HepG2 (cell line): ENCODE measurements at regions not wholly inside any gene's neighbourhood (a gene's known extent, or its start where the extent isn't known, plus 50 kb on each side); places are given as distances from the start of the nearest gene placed in this dataset.

Experiments used
- BCL6 ChIP-seq: IDR thresholded peaks from 2 replicates; pipeline ENCODE4 v1.6.1; 2016; ENCODE audit warnings: missing genetic modification reagents, missing compliant biosample characterization
- GATAD2A ChIP-seq: IDR thresholded peaks from 2 replicates; pipeline ENCODE4 v1.6.1; 2016
- HMGXB4 ChIP-seq, 2 experiments: sonication (generic) in 1 of 2; formaldehyde crosslinking in 1 of 2; IDR thresholded peaks; 2 replicates each; pipeline versions ENCODE4 v1.4.0 to v1.6.1; 2018 to 2020; ENCODE audit warnings: missing genetic modification reagents in 2 of 2, borderline replicate concordance in 1 of 2, low read depth in 1 of 2, mild to moderate bottlenecking in 1 of 2, missing biosample characterization in 1 of 2
- KAT7 ChIP-seq: IDR thresholded peaks from 2 replicates; pipeline ENCODE4 v1.6.1; 2018; ENCODE audit warnings: borderline replicate concordance, missing compliant biosample characterization
- MIXL1 ChIP-seq: IDR thresholded peaks from 2 replicates; pipeline ENCODE4 v1.6.1; 2016
- RAD21 ChIP-seq: fragments of 450-650 bp; formaldehyde crosslinking; IDR thresholded peaks from 2 replicates; pipeline ENCODE4 v1.5.0; 2020; ENCODE audit warnings: mild to moderate bottlenecking
- SMC3 ChIP-seq: IDR thresholded peaks from 2 replicates; pipeline ENCODE4 v1.6.1; 2011; ENCODE audit warnings: low read length, improper control_type of control experiment
- WIZ ChIP-seq: sonication (generic); formaldehyde crosslinking; IDR thresholded peaks from 2 replicates; pipeline ENCODE4 v1.5.1; 2020; ENCODE audit warnings: mild to moderate bottlenecking, missing genetic modification reagents
- ZFX ChIP-seq: sonication (generic); formaldehyde crosslinking; IDR thresholded peaks from 2 replicates; pipeline ENCODE4 v1.4.0; 2020; ENCODE audit warnings: mild to moderate bottlenecking, low read depth, missing genetic modification reagents, moderate library complexity
- ZNF331 ChIP-seq: sonication (generic); formaldehyde crosslinking; IDR thresholded peaks from 2 replicates; pipeline ENCODE4 v1.4.0; 2020; ENCODE audit warnings: missing genetic modification reagents
- ZNF704 ChIP-seq: sonication (generic); formaldehyde crosslinking; IDR thresholded peaks from 2 replicates; pipeline ENCODE4 v1.8.1; 2023; ENCODE audit warnings: mild to moderate bottlenecking, inconsistent platforms, moderate library complexity, missing genetic modification reagents, borderline replicate concordance

GRCh38 chr6:137799950-137800568 lies 67.0 kb upstream of the TNFAIP3 start (continued):
- TF ChIP-seq ZNF704 (CRISPR knock-in tag), result no peak
- TF ChIP-seq ZFX (CRISPR knock-in tag), result 0 out of 2 replicates have a peak, but pooled peaks have one; percentile 9
- TF ChIP-seq RAD21, result peak; percentile 52
- peak; percentile 39; the same call in 1 of the 2 replicates for TF ChIP-seq GATAD2A (CRISPR knock-in tag)
- 0 out of 2 replicates have a peak, but pooled peaks have one; percentile 12 for TF ChIP-seq BCL6 (CRISPR knock-in tag)
- 0 out of 2 replicates have a peak, but pooled peaks have one; percentile 47 for TF ChIP-seq KAT7 (CRISPR knock-in tag)
- TF ChIP-seq MIXL1 (CRISPR knock-in tag), result 0 out of 2 replicates have a peak, but pooled peaks have one; percentile 34
- peak in 1 of 2 experiments; percentile 71; a peak in 2 of 4 replicates for TF ChIP-seq HMGXB4 (CRISPR knock-in tag; IDR thresholded peaks at IDR 0.05; ENCODE audit: borderline replicate concordance in 1 of 2, low read depth in 1 of 2)
- 0 out of 2 replicates have a peak, but pooled peaks have one; percentile 10 for TF ChIP-seq WIZ (CRISPR knock-in tag)
- TF ChIP-seq ZNF331 (CRISPR knock-in tag), result peak; percentile 46; the same call in 1 of the 2 replicates
- peak; percentile 66 for TF ChIP-seq SMC3
